NCI-H1105 (cell line): ENCODE measurements at regions not wholly inside any gene's neighbourhood (a gene's known extent, or its start where the extent isn't known, plus 50 kb on each side); places are given as distances from the start of the nearest gene placed in this dataset.
A peak's percentile ranks its signal among the peaks of the same experiment; 100 is the strongest.

Source experiments
- DNase-seq: peaks from one replicate; lab custom pipeline; 2025; lab: John Stamatoyannopoulos, UW

- DNase-seq, result no peak
Observed at GRCh38 chr4:140316799-140317198, 56.6 kb upstream of the SCOC start.

GRCh38 chr4:140315970-140316369, 57.5 kb upstream of the SCOC start:
- DNase-seq, result no peak

- no peak for DNase-seq
Observed at GRCh38 chr4:140315438-140315837, 58.0 kb upstream of the SCOC start.

GRCh38 chr4:140315019-140315418, 58.4 kb upstream of the SCOC start:
- DNase-seq, result no peak

- no peak for DNase-seq
Observed at GRCh38 chr4:140312100-140312499, 61.3 kb upstream of the SCOC start.

GRCh38 chr4:140311257-140311835, 62.1 kb upstream of the SCOC start:
- no peak for DNase-seq

GRCh38 chr4:140309124-140309870, 64.1 kb upstream of the SCOC start:
- DNase-seq, result no peak

- peak; percentile 43 for DNase-seq
Observed at GRCh38 chr4:140308366-140309123, 64.9 kb upstream of the SCOC start.

- DNase-seq, result no peak
Observed at GRCh38 chr4:140305053-140305452, 68.4 kb upstream of the SCOC start.

- DNase-seq, result no peak
Observed at GRCh38 chr4:140304346-140304745, 69.1 kb upstream of the SCOC start.

GRCh38 chr4:140302151-140302859, 71.1 kb upstream of the SCOC start:
- no peak for DNase-seq

GRCh38 chr4:140300271-140300970, 73.0 kb upstream of the SCOC start:
- no peak for DNase-seq

GRCh38 chr4:140298001-140298400, 75.4 kb upstream of the SCOC start:
- DNase-seq, result no peak

- DNase-seq, result peak; percentile 14
Observed at GRCh38 chr4:140297221-140297570, 76.2 kb upstream of the SCOC start.

- no peak for DNase-seq
Observed at GRCh38 chr4:140296335-140297220, 76.9 kb upstream of the SCOC start.

- no peak for DNase-seq
Observed at GRCh38 chr4:140293979-140294378, 79.5 kb upstream of the SCOC start.

GRCh38 chr4:140291259-140291658, 82.2 kb upstream of the SCOC start:
- DNase-seq, result no peak

GRCh38 chr4:140289486-140289885, 84.0 kb upstream of the SCOC start:
- no peak for DNase-seq

GRCh38 chr4:140286456-140286855, 87.0 kb upstream of the SCOC start:
- no peak for DNase-seq

GRCh38 chr4:140284456-140284855, 89.0 kb upstream of the SCOC start:
- no peak for DNase-seq
